ENCODE measurements at regions not wholly inside any gene's neighbourhood (a gene's known extent, or its start where the extent isn't known, plus 50 kb on each side); places are given as distances from the start of the nearest gene placed in this dataset.

GRCh38 chr3:106263546-106263945 is 394.7 kb upstream of the CBLB start:
- no peak overlapping the region for H3K4me3 ChIP-seq (ENCODE audit: low read depth in 1 of 3, low read length in 3 of 3)
- no peak overlapping the region for H3K27ac ChIP-seq (ENCODE audit: low read depth in 1 of 2, low read length in 2 of 2)
- TF ChIP-seq RAD21 (IDR thresholded peaks at IDR 0.05) (no peak), SP1 (IDR thresholded peaks at IDR 0.05) (no peak), ATF3 (IDR thresholded peaks at IDR 0.05) (no peak), RXRA (IDR thresholded peaks at IDR 0.05) (no peak), HNF4G (IDR thresholded peaks at IDR 0.05) (no peak), GABPA (IDR thresholded peaks at IDR 0.05 in 1 of 2, conservative IDR thresholded peaks at IDR 0.05 in 1 of 2) (no peak), YY1 (IDR thresholded peaks at IDR 0.05) (no peak), EGR1 (IDR thresholded peaks at IDR 0.05; ENCODE audit: low read depth in 2 of 2) (no peak), FOXA2 (IDR thresholded peaks at IDR 0.05) (no peak), JUND (IDR thresholded peaks at IDR 0.05) (no peak), HNF4A (conservative IDR thresholded peaks at IDR 0.05) (peak; percentile 13 to 30), TAF1 (conservative IDR thresholded peaks at IDR 0.05) (no peak), NR2F2 (IDR thresholded peaks at IDR 0.05) (peak; percentile 33), ZBTB33 (IDR thresholded peaks at IDR 0.05) (no peak)
- TF ChIP-seq, protein P1, sequence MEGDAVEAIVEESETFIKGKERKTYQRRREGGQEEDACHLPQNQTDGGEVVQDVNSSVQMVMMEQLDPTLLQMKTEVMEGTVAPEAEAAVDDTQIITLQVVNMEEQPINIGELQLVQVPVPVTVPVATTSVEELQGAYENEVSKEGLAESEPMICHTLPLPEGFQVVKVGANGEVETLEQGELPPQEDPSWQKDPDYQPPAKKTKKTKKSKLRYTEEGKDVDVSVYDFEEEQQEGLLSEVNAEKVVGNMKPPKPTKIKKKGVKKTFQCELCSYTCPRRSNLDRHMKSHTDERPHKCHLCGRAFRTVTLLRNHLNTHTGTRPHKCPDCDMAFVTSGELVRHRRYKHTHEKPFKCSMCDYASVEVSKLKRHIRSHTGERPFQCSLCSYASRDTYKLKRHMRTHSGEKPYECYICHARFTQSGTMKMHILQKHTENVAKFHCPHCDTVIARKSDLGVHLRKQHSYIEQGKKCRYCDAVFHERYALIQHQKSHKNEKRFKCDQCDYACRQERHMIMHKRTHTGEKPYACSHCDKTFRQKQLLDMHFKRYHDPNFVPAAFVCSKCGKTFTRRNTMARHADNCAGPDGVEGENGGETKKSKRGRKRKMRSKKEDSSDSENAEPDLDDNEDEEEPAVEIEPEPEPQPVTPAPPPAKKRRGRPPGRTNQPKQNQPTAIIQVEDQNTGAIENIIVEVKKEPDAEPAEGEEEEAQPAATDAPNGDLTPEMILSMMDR (IDR thresholded peaks at IDR 0.05; ENCODE audit: low read depth, low read length, missing input control): no peak
- no peaks in the 10 kb centered on the region for H3K36me3 ChIP-seq (ENCODE audit: control insufficient read depth in 4 of 4, insufficient read depth in 3 of 4, low read depth in 1 of 4, low read length in 3 of 4)
- H3K9me3 ChIP-seq (ENCODE audit: control insufficient read depth in 4 of 4, low read length in 3 of 4): no peaks in the 10 kb centered on the region
- H3K27me3 ChIP-seq (ENCODE audit: control insufficient read depth in 4 of 4, insufficient read depth in 4 of 4, low read length in 3 of 4): no peaks in the 10 kb centered on the region
- DNase-seq (ENCODE audit: low spot score): no peak
- no peak overlapping the region for H3K9ac ChIP-seq (ENCODE audit: low read depth in 1 of 2, low read length in 2 of 2)
- H3K4me1 ChIP-seq (ENCODE audit: control insufficient read depth in 4 of 4, insufficient read depth in 4 of 4, low read length in 3 of 4): peaks cover 0 to 3% (median 0%) of the 10 kb centered on the region in 4 donors

DNA sequence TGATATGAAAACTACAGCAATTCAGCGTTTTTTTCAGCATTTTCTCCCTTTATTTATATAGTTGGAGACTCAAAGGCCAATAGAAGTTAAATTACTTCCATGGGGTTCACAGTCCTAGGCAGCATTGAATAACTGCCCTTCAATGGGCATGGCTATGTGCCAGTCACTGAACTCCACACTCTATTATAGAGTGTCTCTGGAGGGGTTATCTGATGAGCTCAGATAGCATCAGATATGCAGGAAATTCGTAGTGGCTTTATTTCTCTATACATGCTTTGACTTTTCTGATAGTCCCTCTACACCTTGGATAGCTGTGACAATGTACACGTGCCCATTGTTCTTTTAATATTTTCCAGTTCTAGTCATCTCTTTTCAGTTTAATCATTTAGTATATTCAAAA is 396.9 kb upstream of the CBLB start:
- Histone ChIP-seq H3K4me1 (ENCODE audit: control insufficient read depth in 4 of 4, insufficient read depth in 4 of 4, low read length in 3 of 4) (peaks cover 0 to 3% (median 0%) of the 10 kb centered on the region in 4 donors), H3K27ac (ENCODE audit: low read depth in 1 of 2, low read length in 2 of 2) (no peak overlapping the region), H3K36me3 (ENCODE audit: control insufficient read depth in 4 of 4, insufficient read depth in 3 of 4, low read depth in 1 of 4, low read length in 3 of 4) (no peaks in the 10 kb centered on the region), H3K9me3 (ENCODE audit: control insufficient read depth in 4 of 4, low read length in 3 of 4) (no peaks in the 10 kb centered on the region), H3K4me3 (ENCODE audit: low read depth in 1 of 3, low read length in 3 of 3) (no peak overlapping the region), H3K27me3 (ENCODE audit: control insufficient read depth in 4 of 4, insufficient read depth in 4 of 4, low read length in 3 of 4) (no peaks in the 10 kb centered on the region), H3K9ac (ENCODE audit: low read depth in 1 of 2, low read length in 2 of 2) (no peak overlapping the region)
- 37% methylated on average over 3 of the region's 3 CpGs for WGBS
- no peak for DNase-seq (ENCODE audit: low spot score)
- TF ChIP-seq YY1 (IDR thresholded peaks at IDR 0.05): no peak
- no peak for TF ChIP-seq RXRA (IDR thresholded peaks at IDR 0.05)
- TF ChIP-seq RAD21 (IDR thresholded peaks at IDR 0.05): no peak
- no peak for TF ChIP-seq ATF3 (IDR thresholded peaks at IDR 0.05)
- TF ChIP-seq, protein P2, sequence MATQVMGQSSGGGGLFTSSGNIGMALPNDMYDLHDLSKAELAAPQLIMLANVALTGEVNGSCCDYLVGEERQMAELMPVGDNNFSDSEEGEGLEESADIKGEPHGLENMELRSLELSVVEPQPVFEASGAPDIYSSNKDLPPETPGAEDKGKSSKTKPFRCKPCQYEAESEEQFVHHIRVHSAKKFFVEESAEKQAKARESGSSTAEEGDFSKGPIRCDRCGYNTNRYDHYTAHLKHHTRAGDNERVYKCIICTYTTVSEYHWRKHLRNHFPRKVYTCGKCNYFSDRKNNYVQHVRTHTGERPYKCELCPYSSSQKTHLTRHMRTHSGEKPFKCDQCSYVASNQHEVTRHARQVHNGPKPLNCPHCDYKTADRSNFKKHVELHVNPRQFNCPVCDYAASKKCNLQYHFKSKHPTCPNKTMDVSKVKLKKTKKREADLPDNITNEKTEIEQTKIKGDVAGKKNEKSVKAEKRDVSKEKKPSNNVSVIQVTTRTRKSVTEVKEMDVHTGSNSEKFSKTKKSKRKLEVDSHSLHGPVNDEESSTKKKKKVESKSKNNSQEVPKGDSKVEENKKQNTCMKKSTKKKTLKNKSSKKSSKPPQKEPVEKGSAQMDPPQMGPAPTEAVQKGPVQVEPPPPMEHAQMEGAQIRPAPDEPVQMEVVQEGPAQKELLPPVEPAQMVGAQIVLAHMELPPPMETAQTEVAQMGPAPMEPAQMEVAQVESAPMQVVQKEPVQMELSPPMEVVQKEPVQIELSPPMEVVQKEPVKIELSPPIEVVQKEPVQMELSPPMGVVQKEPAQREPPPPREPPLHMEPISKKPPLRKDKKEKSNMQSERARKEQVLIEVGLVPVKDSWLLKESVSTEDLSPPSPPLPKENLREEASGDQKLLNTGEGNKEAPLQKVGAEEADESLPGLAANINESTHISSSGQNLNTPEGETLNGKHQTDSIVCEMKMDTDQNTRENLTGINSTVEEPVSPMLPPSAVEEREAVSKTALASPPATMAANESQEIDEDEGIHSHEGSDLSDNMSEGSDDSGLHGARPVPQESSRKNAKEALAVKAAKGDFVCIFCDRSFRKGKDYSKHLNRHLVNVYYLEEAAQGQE (IDR thresholded peaks at IDR 0.05): no peak
- TF ChIP-seq HNF4G (IDR thresholded peaks at IDR 0.05): no peak
- no peak for TF ChIP-seq ZBTB33 (IDR thresholded peaks at IDR 0.05)

Measured in liver (tissue), 8 donors.